ENCODE measurements at regions not wholly inside any gene's neighbourhood (a gene's known extent, or its start where the extent isn't known, plus 50 kb on each side); places are given as distances from the start of the nearest gene placed in this dataset.

DNA sequence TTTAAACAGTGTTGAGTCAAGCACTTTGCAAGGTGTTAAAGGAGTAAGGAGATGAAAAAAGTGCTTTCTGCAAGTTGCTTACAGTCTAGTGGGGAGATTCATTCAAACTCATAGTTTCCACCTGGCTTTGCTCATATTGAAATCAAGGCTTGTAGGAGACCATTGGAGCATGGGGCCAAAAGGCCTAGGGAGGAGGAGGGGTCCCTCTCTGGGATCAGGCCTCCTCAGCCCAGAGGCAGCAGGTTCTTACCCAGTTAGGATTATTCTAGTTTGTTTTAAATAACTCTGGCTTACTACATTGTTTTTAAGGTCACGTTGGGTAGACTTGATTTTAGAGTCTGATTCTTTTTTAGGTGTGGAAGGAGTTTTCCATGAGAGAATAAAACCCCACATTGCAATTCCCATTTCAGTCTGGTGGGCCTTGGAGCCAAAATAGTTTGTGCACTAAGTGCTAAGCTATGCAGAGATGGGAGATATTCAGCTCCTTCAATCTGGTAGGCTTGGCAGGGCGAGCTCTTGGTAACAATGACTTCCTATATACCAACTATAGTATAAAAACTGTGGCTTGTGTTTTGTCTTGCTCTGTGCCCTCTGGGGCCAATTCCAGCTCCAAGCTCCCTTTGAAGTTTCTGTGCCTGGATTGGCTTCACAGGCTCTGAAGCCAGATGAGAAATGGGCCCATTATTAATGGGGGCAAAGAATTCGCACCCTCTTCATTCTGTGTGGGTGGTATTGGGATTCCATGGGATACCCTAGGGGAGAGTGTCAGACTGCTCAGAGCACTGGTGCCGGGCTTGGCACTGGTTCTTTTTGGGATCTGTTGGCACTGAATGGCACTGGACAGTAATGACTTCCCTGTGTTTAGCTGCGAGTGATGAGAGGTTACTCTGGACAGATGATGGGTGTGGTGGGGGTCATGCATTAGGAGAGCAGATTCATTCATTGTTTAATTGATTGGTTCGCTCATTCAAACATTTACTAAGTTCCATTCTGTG is 301.1 kb downstream of the MYCN start:
- TF ChIP-seq, protein P1, sequence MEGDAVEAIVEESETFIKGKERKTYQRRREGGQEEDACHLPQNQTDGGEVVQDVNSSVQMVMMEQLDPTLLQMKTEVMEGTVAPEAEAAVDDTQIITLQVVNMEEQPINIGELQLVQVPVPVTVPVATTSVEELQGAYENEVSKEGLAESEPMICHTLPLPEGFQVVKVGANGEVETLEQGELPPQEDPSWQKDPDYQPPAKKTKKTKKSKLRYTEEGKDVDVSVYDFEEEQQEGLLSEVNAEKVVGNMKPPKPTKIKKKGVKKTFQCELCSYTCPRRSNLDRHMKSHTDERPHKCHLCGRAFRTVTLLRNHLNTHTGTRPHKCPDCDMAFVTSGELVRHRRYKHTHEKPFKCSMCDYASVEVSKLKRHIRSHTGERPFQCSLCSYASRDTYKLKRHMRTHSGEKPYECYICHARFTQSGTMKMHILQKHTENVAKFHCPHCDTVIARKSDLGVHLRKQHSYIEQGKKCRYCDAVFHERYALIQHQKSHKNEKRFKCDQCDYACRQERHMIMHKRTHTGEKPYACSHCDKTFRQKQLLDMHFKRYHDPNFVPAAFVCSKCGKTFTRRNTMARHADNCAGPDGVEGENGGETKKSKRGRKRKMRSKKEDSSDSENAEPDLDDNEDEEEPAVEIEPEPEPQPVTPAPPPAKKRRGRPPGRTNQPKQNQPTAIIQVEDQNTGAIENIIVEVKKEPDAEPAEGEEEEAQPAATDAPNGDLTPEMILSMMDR (IDR thresholded peaks at IDR 0.05) = no peak
- TF ChIP-seq POLR2A (IDR thresholded peaks at IDR 0.05) = no peak
